GM12875 (cell line): ENCODE measurements at regions not wholly inside any gene's neighbourhood (a gene's known extent, or its start where the extent isn't known, plus 50 kb on each side); places are given as distances from the start of the nearest gene placed in this dataset.

ENCODE experiments used
- H3K4me3 ChIP-seq: one replicate; pipeline ENCODE4 v1.5.1; 2011; ENCODE audit warnings: low read depth, low read length, control low read depth
- CTCF ChIP-seq: IDR thresholded peaks from 2 replicates; pipeline ENCODE4 v1.5.1; 2011; ENCODE audit warnings: low read depth, mild to moderate bottlenecking, control low read depth, inconsistent platforms, low read length, moderate library complexity, borderline replicate concordance; ENCODE audit not compliant: insufficient read depth

GRCh38 chr12:111250251-111250881, 118.5 kb downstream of the PHETA1 start:
- no peak for TF ChIP-seq CTCF

GRCh38 chr12:111249757-111250156, 119.1 kb downstream of the PHETA1 start:
- H3K4me3 ChIP-seq, result no peak overlapping the region
- no peak for TF ChIP-seq CTCF

More at GRCh38 chr12:111250251-111250881, 118.5 kb downstream of the PHETA1 start:
- H3K4me3 ChIP-seq, result no peak overlapping the region

GRCh38 chr12:111249018-111249370, 119.9 kb downstream of the PHETA1 start:
- no peak overlapping the region for H3K4me3 ChIP-seq
- no peak for TF ChIP-seq CTCF

- TF ChIP-seq CTCF, result no peak
- no peak overlapping the region for H3K4me3 ChIP-seq
Observed at GRCh38 chr12:111248236-111249017, 120.5 kb downstream of the PHETA1 start.

- no peak for TF ChIP-seq CTCF
- no peak overlapping the region for H3K4me3 ChIP-seq
Observed at GRCh38 chr12:111247083-111247783, 121.7 kb downstream of the PHETA1 start.

GRCh38 chr12:111246477-111247011, 122.4 kb downstream of the PHETA1 start:
- no peak overlapping the region for H3K4me3 ChIP-seq
- no peak for TF ChIP-seq CTCF
